Psoas muscle (tissue), 7 donors: ENCODE measurements at regions not wholly inside any gene's neighbourhood (a gene's known extent, or its start where the extent isn't known, plus 50 kb on each side); places are given as distances from the start of the nearest gene placed in this dataset.
"Not testable (repeated sequence)": the region's sequence is repeated elsewhere in the genome, so short reads cannot be mapped to it uniquely, and the experiment has no call there.

Experiments
- ATAC-seq, 4 donors: fragments of 200-7000 bp; cut with Tn5 transposase; one replicate each; pipeline ENCODE4 v1.9.1; 2020; ENCODE audit warnings: moderate library complexity in 3 of 4, mild to moderate bottlenecking in 2 of 4
- DNase-seq, 2 donors: peaks; one replicate each; pipeline ENCODE4 v3.0.0-alpha.2; 2020
- H3K27ac ChIP-seq: fragments of 200-600 bp; one replicate; pipeline ENCODE4 v1.8.0; 2022
- H3K27me3 ChIP-seq, 3 donors: fragments of 200-600 bp in 1 of 3; one replicate each; pipeline versions ENCODE4 v1.6.1 to v1.8.0; 2013 to 2022; ENCODE audit warnings: low read length in 2 of 3, mild to moderate bottlenecking in 2 of 3, moderate library complexity in 1 of 3; ENCODE audit not compliant: insufficient read depth in 3 of 3
- H3K36me3 ChIP-seq, 2 donors: fragments of 200-600 bp in 1 of 2; one replicate each; pipeline versions ENCODE4 v1.6.1 to v1.8.0; 2013 to 2022; ENCODE audit warnings: low read depth in 1 of 2, mild to moderate bottlenecking in 1 of 2, moderate library complexity in 1 of 2; ENCODE audit not compliant: insufficient read depth in 1 of 2
- H3K4me1 ChIP-seq: fragments of 200-600 bp; one replicate; pipeline ENCODE4 v1.8.0; 2022
- H3K4me3 ChIP-seq: fragments of 200-600 bp; one replicate; pipeline ENCODE4 v1.8.0; 2022; ENCODE audit warnings: mild to moderate bottlenecking
- H3K9me3 ChIP-seq: fragments of 200-600 bp; one replicate; pipeline ENCODE4 v1.8.0; 2022
- WGBS, 3 donors: extraction: QIAGEN DNeasy Blood & Tissue Kit; methylation state at CpG; one replicate each; pipeline versions ENCODE4 v1.1.6 to v1.1.7; 2013; 5-methylcytosine and 5-hydroxymethylcytosine counted together
- intact Hi-C, 2 donors: fragments of 100-400 bp; cut with DNase I; formaldehyde crosslinking; loops; one replicate each; pipeline versions ENCODE4 v1.11.0 to v1.14.2; 2022
- TF ChIP-seq, protein P1 (sequence below): fragments of 200-600 bp; IDR thresholded peaks from one replicate; pipeline ENCODE4 v1.8.0; 2022; ENCODE audit warnings: antibody characterized with exemption
- donor health status: healthy with polysubstance abuse.
- donor health status: DM: no; HTN: no; CAD: no; lungs with moderate emphysema.
- donor health status: Bipolar disorder and iron deficiency.
- donor health status: healthy.
- donor health status: DM: yes; HTN: yes; CAD: no.
- donor health status: DM: no; HTN: no; CAD: no.
- donor health status: DM: yes; HTN: yes; CAD: no.

DNA sequence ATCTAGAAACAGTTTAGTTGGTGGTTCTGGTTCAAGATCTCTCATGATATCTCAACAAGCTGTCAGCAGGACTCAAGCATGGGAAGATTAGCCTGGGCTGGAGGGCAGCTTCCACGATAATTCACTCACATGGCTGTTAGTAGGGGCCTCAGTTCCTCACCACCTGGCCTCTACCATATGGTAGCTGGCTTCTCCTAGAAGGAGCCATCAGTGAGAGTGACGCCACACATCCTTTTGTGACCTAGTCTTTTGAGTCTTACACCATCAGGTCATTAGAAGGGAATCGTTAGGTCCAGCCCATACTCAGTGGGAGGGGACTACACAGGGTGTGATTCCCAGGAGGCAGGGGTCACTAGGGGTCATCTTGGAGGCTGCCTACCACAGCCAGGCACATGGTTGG is 239.3 kb upstream of the PLPP4 start:
- ATAC-seq, result no peak

DNA sequence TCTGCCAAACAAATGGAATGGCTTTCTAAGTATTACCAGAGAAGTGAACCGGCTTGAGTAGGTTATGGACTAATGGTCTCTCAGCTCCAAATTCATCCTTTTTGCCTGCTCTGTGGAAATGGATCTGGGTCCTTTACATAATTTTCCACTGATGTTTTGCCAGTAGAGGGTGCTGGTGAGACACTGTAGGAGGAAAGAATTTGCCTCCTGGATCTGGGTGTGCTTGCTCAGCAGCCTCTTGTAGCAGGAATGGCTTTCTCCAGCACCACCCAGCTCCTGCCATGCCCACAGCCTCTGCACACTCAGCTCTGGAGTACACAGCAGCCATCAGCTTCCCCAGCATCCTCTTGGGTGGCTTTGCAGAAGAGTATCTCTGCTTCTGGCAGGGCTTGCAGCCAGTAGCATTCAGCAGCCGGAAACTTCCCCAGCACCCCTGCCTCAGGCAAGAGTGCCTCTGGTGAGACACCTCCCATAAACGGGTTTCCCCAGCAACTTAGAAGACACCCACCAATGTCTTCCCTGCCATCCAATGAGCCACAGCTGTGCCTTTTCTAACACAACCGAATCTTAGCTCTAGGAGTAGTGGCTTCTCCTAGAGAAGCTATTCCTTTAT is 235.0 kb upstream of the PLPP4 start:
- Histone ChIP-seq H3K4me3 (no peak overlapping the region), H3K4me1 (no peaks in the 10 kb centered on the region), H3K27me3 (no peaks in the 10 kb centered on the region), H3K36me3 (no peaks in the 10 kb centered on the region), H3K9me3 (no peaks in the 10 kb centered on the region), H3K27ac (no peak overlapping the region)
- WGBS, 3 donors, result 43 to 54% (median 50%) methylated on average over 4 of the region's 4 CpGs
- intact Hi-C loops, result no loop called here
- DNase-seq (no peak), ATAC-seq (no peak)
- TF ChIP-seq, protein P1, sequence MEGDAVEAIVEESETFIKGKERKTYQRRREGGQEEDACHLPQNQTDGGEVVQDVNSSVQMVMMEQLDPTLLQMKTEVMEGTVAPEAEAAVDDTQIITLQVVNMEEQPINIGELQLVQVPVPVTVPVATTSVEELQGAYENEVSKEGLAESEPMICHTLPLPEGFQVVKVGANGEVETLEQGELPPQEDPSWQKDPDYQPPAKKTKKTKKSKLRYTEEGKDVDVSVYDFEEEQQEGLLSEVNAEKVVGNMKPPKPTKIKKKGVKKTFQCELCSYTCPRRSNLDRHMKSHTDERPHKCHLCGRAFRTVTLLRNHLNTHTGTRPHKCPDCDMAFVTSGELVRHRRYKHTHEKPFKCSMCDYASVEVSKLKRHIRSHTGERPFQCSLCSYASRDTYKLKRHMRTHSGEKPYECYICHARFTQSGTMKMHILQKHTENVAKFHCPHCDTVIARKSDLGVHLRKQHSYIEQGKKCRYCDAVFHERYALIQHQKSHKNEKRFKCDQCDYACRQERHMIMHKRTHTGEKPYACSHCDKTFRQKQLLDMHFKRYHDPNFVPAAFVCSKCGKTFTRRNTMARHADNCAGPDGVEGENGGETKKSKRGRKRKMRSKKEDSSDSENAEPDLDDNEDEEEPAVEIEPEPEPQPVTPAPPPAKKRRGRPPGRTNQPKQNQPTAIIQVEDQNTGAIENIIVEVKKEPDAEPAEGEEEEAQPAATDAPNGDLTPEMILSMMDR, result no peak

More for the DNA sequence above, 239.3 kb upstream of the PLPP4 start:
- H3K4me1 ChIP-seq, result no peaks in the 10 kb centered on the region
- TF ChIP-seq, protein P1, result no peak
- H3K27ac ChIP-seq, result no peak overlapping the region
- intact Hi-C loops, result no loop called here
- DNase-seq, result no peak
- no peaks in the 10 kb centered on the region for H3K9me3 ChIP-seq
- H3K4me3 ChIP-seq, result no peak overlapping the region
- H3K36me3 ChIP-seq, result no peaks in the 10 kb centered on the region
- H3K27me3 ChIP-seq, result no peaks in the 10 kb centered on the region
- WGBS, 3 donors, result 29 to 33% (median 32%) methylated on average over 3 of the region's 3 CpGs

DNA sequence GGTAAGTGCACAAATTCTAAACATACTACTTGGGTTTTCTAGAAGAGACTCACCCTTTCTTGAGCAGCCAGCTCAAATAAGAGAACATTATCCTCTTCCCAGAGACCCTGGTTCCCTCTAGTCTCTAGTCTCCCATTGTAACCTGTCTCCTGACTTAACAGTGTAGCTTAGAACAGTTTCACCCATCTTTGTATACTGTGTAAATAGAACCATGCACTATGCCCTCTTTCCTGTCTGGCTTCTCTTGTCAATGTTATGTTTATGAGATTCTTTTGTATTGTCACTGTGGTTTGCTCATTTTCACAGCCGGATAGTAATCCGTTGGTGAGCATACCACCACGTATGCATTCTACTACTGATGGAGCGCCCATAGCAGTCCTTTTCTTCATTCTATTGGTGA is 227.4 kb upstream of the PLPP4 start:
- Histone ChIP-seq H3K27me3 (no peaks in the 10 kb centered on the region), H3K4me3 (no peak overlapping the region), H3K9me3 (no peaks in the 10 kb centered on the region), H3K4me1 (no peaks in the 10 kb centered on the region), H3K27ac (no peak overlapping the region), H3K36me3 (no peaks in the 10 kb centered on the region)
- 89 to 91% (median 89%) methylated on average over 4 of the region's 4 CpGs for WGBS, 3 donors
- DNase-seq, result no peak
- TF ChIP-seq, protein P1, result no peak
- intact Hi-C loops, result no loop called here
- ATAC-seq, result no peak

DNA sequence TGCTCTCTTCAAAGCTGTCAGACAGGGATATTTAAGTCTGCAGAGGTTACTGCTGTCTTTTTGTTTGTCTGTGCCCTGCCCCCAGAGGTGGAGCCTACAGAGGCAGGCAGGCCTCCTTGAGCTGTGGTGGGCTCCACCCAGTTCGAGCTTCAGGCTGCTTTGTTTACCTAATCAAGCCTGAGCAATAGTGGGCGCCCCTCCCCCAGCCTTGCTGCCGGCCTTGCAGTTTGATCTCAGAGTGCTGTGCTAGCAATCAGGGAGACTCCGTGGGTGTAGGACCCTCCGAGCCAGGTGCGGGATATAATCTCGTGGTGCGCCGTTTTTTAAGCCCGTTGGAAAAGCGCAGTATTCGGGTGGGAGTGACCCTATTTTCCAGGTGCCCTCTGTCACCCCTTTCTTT is 217.3 kb upstream of the PLPP4 start:
- DNase-seq, intact Hi-C loops, H3K4me3 ChIP-seq, H3K27me3 ChIP-seq, H3K36me3 ChIP-seq, ATAC-seq, H3K4me1 ChIP-seq, H3K27ac ChIP-seq, H3K9me3 ChIP-seq: not testable (repeated sequence)
- WGBS, 3 donors, result 59 to 69% (median 68%) methylated on average over 9 to 12 of the region's 12 CpGs

DNA sequence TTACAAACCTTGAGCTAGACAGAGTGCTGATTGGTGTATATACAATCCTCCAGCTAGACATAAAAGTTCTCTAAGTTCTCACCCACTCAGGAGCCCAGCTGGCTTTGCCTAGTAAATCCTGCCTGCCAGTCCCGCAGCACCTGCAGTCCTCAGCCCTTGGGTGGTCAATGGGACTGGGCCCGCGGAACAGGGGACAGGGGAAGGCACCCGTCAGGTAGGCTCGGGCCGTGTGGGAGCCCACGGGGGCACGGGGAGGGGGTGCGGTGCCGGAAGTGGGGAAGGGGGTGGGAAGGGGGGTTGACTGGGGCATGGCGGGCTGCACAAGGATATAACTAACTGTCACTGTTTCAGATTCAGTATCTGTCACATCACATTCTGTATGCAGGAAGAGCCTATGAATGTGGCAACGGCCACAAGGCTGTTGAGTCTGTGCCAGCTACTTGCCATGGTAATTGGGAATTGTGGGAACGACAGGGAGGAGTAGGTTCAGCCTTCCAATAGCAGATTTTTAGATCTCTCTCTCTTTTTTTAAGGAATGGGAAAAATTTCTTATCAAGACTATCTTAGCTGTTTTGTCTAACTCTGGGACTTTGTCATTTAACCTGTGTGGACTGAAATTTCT is 205.1 kb upstream of the PLPP4 start:
- 76 to 80% (median 76%) methylated on average over 13 of the region's 13 CpGs for WGBS, 3 donors
- TF ChIP-seq, protein P1, result no peak
- Histone ChIP-seq H3K36me3 (no peaks in the 10 kb centered on the region), H3K4me1 (no peaks in the 10 kb centered on the region), H3K4me3 (no peak overlapping the region), H3K27ac (no peak overlapping the region), H3K27me3 (no peaks in the 10 kb centered on the region), H3K9me3 (no peaks in the 10 kb centered on the region)
- DNase-seq (no peak), ATAC-seq (no peak)
- intact Hi-C loops, result no loop called here
